HG02884 (cell line): ENCODE measurements at regions not wholly inside any gene's neighbourhood (a gene's known extent, or its start where the extent isn't known, plus 50 kb on each side); places are given as distances from the start of the nearest gene placed in this dataset.

Source experiments
- ATAC-seq: cut with Tn5 transposase; IDR thresholded peaks from one replicate; pipeline ENCODE4 v1.9.1; 2021; ENCODE audit warnings: mild to moderate bottlenecking, moderate library complexity; ENCODE audit not compliant: unreplicated experiment

DNA sequence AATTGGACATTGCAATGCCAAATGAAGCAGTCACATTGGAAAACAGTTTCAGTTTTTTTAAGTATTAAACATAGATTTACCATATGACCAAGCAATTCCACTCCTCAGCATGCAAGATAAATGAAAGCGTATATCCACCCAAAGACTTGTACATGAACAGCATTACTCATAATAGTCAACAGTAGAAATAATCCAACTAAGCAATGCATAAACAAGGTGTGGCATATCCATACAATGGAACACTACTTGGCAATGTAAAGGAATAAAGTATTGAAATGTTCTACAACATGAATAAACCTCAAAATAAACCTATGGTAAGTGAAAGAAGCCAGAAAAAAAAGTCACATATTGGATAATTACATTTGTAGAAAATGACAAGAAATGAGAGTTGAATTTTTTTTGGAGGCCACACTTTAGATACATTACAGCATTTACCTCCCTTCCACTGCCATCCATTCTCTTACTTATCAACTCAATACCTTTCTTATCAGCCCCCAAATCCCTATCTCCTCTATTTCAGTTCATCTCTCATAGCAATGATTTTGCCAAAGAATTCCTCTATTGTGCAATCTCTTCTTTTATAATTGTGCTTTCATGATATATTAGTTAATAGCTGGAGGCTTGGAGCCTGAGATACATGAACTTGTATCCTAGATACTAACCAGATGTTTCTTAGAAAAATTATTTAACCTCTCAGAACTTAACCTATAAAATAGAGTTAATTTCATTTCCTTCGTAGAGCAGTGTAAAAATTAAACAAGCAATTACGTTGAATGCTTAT lies 414.2 kb upstream of the C1orf87 start:
- no peak for ATAC-seq

DNA sequence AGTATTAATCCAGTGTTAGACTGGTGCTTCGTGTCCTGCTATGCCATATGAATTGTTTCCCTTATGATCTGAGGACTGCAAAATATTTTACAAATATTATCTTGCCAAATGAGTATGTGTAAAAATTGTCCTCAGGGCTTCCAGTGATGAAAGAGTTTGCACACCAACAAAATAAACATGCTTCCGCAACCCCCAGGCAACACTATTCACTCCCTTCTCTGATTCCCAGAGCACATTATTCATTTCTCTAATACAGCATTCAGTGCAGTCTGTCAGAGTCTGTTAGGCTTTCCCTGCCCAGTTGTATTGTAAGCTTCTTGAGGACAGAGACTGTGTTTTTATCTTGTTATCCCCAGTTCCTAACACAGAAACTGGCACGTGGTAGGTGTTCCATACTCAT lies 409.9 kb upstream of the C1orf87 start:
- no peak for ATAC-seq

DNA sequence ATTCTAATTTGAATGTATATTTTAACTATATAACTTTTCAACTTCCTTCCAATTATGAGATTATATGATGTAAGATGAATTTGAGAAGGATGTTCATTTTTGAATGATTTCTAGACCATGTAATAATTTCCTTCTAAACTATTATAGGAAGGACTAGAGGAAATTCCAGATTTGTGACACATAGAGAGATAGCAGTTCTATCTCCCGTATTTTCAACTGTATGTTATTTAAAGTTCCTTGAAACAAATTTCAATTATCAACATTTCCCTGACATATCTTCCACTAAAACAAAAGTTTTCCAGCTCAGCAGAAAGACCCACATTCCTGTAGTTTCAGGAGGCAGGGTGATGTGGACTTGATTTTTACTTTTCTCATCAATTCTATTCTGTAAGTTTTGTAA lies 396.7 kb upstream of the C1orf87 start:
- no peak for ATAC-seq

DNA sequence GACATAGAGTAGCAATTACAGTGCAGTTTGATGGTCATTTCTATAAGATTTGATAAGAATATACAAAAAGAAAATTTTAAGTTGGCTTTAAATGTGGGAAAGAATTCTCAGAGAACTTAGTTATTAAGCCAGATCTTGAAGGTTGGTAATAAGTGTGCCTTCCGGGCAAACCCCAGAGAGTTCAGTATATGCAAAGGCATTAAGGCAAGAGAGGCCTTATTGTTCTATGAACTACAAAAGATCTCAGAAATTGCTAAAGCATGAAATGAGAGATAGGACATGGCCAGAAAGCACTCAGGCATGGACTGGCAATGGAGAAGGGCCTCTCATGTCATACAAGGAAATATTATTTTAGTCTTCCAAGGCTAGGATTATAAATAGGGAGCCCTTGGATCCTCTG lies 390.2 kb upstream of the C1orf87 start:
- ATAC-seq, result no peak

DNA sequence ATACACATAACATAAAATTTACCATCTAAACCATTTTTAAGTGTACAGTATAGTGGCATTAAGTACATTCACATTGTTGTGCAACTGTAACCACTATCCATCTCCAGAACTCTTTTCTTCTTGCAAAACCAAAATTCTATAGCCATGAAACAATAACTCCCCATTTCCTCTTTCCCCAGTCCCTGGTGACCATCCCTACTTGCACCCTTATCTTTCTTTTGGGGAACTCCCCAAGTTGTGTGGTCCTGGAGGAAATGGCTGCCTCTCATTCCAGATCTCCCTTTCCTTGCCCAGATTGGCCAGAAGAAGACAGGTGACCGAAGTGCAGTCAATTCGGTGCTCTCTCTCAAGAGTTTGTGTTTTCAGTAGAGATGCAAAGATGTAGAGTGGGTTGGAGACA lies 389.6 kb upstream of the C1orf87 start:
- ATAC-seq, result no peak

DNA sequence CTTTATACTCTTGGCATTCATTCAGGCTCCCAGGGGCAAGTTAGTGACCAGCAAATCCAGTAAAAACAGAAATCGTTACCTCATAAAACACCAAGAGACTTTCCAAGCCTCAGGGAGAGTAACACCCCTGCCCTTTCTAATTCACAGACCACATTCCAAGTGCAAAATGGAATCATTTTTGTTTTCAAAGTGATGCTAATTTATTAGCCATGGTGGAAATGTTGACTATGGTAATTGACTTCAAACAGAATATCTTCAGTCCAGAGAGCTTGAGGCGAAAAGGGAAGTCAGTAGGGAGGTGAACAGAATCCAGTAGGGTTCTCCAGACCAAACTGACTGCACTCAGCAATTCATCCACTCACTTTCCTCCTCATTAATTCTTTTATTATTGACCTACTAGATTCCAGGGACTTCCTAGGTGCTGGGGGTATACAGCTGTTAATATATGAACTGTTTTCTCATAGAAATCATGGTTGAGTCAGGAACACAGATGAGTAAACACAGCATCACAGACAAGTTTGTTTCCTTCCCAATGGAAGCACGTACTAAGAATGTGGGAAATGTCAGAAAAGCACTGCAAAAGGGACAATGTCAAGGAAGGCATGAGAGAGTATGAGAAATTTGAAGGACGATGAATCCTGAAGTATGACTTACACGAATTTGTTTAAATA lies 388.5 kb upstream of the C1orf87 start:
- ATAC-seq, result no peak

DNA sequence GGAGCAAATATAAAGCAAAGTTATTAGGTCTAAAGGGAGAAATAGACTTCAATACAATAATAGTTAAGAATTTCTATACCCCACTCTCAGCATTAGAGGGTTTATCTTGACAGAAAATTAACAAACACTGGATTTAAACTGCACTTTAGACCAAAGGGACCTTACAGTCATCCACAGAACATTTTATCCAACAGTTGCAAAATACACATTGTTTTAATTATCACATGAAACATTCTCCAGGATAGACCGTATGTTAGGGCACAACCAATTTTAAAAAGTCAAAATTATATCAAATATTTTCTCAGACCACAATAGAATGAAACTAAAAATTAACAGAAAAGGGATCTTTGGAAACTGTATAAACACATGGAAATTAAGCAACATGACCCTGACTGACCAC lies 384.5 kb upstream of the C1orf87 start:
- ATAC-seq, result no peak

DNA sequence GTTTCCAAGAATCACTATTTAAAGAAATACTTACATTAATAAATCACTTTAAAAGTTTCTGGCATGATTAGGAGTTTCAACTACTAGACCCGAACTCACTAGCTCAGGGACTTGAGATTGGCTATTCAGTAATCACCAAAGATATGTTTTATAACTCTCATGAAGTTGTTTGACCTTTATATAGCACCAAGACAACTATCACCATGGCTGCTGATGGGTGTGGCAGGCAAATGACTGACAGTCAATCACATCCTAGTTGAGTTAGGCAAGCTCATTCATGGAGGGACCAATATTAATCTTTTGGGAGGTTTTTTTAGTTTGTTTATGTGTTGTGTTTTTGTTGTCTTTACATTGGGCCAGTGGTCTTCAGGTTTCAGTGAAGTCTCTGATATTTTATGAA lies 376.3 kb upstream of the C1orf87 start:
- no peak for ATAC-seq

DNA sequence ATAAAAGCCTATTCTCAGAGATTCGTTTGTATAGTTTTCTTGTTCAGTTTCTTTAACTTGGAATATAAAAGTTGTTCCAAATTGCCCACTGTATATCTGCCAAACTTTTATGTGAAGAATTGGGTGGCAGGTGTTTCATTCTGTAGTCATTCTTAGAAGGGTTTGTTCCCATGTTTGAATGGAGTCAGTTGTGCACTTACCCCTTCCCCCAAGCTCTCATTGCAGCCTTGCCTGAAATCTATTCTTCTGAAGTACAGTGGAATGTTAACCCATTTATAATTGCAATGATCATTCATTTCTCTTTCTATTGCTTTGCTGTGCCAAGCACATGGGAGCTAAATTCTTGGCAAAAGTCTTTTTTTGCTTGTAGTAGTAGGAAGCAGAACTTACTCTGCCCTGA lies 375.3 kb upstream of the C1orf87 start:
- ATAC-seq, result no peak

DNA sequence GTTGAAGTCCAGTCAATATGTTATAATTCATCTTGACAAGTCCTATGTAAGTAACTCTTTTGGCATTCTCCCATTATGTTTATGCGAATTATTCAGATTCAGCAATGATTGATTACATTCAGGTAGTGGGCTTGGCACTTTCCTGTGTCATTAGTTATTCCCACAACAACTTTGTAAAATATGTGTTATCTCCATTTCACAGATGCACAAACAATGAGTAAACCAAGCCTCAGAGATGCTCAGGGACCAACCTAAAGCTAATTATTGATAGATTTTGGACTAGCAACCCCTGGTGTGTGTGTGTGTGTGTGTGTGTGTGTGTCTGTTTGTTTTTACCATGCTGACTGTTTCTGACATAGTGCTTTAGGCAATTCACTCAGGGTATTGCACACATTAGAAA lies 371.1 kb upstream of the C1orf87 start:
- ATAC-seq, result no peak

DNA sequence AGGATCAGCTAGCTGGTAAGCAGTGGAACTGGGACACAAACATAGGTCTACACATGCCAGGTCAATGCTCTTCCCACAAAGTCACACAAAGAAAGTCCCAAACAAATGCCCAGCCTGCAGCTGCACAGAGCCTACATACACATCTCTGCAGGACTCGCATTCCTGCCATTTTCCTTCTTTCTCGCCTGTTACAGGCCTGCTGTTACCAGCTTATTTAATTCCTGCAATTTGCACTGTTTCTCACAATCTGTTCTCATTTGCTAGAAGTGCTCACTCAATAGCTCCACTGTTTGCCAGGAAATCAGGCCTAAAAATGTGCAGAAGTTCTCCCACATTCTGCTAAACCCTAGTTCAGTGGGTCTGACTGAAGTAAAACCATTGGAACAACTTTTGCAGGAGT lies 362.6 kb upstream of the C1orf87 start:
- no peak for ATAC-seq

DNA sequence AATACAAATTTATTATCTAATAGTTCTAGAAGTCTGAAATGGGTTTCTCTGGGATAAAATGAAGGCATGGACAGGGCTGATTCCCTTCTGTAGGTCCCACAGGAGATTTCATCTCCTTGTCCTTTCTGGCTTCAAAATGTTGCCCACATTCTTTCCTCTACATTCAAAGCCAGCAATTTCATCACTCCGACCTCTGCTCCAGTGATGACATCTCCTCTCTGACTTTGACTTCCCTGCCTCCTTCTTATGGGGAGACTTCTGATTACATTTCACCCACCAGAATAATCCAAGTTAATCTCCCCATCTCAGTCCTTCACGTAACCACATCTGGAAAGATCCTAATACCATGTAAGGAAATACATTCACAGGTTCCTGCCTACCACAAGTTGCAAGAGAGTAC lies 358.0 kb upstream of the C1orf87 start:
- ATAC-seq, result no peak

DNA sequence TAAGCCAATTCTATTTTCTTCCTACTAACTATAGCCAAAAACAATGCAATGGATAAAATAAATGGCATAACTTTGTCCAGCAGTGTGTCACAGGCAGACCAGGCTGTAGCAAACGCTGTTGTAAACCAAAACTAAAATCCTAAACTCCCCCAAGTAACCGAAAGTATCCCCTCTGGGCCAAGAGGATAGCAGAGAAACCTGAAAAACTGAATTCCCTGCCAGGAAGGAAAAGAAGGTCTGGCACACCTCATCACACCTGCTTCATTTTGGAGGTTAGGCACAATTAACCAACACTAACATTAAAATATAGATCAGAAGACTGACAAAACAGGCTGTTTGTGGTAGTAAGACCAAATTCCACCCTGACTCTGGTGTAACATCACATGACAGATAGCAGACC lies 356.8 kb upstream of the C1orf87 start:
- ATAC-seq, result no peak

DNA sequence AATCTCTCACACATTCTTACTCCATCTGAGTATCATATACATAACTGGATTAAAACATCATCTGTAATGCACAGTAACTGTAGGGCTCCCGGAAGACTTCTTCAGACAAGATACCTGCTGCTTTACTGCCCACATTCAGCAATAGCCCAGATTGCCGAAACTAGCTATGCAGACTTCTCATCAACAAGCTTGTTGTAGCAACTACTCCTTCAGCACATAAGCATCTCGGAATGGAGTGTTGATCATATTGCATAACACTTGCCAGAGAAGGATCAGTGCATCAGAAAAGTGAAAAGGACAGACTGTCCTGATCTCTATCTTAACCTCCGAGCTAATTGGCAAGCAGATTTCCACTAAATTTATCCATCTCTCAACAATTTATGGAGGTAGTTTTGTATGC lies 354.6 kb upstream of the C1orf87 start:
- ATAC-seq, result no peak

DNA sequence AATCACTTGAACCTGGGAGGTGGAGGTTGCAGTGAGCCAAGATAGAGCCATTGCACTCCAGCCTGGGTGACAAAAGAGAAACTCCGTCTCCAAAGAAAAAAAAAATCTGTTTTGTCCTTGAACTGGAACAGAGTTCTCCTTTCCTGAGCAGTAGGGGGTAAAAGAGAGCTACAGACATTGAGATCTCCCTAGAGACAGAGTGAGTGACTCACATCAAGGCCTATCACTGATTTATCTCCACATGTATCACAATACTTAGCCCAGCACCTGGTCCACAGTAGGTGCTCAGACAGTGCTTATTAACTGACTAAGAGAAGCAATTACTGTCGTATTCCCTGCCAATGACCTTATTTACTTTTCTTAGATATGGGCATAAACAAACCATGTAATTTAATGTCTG lies 354.1 kb upstream of the C1orf87 start:
- no peak for ATAC-seq

DNA sequence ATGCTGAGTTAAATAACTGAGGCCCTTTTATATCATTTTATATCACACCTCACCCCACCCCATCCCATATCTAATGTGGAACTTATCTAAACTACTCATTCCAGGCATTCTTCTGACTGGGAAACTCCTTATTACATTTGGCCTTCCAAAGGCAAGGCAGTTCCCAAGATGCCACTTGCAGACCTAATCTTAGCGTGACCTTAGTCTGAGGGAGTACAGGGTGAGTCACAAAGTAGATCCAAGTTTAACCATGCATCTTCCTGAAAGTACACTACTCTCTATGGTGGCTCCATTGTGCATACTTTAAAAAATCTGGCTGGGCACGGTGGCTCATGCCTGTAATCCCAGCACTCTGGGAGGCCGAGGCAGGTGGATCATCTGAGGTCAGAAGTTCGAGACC lies 353.6 kb upstream of the C1orf87 start:
- ATAC-seq, result no peak

DNA sequence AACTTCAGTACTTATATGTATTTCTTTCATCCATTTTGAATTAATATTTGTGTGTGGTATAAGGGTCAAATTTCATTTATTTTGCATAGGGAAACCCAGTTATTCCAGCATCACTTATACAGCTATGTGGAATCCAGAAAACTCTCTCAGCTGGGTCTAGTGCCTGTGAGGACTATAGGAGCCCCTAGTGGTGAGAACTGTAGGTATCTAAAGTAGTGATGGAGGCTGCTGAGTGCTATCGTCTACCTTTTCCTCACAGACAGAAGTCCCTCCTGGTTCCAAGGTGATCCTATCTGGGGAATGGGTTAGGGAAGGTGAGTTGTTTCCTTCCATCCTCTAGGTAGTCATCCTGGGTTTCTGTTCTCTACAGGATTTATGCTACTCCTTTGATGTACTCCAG lies 352.0 kb upstream of the C1orf87 start:
- no peak for ATAC-seq

DNA sequence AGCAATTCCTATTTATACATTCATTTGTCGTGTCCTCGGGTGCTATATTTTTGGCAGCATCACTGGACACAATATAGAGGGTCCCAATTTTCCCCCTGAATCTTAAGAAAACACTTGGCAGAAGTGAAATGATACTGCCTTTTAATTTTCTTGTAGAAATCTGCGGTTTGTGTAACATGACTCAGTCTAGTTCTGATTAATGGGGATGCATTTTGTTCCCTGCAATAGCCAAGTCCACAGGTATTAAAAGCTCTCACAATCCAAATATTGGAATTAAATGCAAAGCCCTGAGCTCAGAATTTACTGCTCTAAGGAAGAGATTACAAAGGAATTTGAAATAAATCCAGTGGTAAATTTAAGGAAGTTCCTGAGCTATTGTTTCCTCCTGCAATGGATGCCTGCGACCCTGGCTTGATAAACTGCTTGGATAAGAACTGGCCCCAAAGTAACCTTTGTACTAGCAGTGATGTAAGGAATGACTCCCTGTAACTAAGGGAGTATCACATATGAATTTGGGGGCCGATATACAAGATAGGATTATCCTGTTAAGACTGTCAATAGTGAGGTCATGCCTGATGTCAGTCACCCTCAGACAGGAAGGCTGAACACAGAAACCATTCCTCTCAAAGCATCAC lies 349.7 kb upstream of the C1orf87 start:
- no peak for ATAC-seq

DNA sequence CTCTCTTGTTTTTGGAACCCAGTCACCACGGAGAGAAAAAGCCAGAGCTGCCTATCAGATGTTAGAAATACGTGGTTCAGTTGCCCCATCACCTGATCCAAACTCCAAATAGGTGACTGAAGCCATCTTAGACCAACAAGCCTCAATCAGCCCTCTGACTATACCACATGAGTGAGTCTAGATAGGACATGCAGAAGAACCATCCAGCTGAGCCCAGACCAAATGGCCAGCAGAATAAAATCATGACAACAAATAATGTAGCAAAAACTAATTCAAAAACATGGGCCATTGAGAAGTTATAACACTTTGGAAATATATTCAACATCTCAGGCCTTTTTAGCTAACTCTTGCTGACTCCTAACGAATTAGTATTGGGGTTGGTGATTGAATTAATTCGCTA lies 348.4 kb upstream of the C1orf87 start:
- ATAC-seq, result no peak

DNA sequence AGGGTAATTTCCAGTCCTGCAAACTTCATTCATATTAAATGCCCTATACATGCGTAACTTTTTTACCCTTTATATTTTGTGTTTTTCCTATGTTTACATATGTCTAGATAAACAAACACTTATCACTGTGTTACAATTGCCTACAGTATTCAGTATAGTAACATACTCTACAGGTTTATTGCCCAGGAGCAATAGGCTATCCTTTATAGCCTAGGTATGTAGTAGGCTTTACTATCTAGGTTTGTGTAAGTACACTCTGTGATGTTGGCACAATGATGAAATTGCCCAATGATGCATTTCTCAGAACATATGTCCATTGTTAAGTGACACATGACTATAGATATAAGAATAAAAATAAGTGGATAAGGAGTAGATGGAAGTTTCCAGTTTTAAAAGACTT lies 345.5 kb upstream of the C1orf87 start:
- ATAC-seq, result no peak

DNA sequence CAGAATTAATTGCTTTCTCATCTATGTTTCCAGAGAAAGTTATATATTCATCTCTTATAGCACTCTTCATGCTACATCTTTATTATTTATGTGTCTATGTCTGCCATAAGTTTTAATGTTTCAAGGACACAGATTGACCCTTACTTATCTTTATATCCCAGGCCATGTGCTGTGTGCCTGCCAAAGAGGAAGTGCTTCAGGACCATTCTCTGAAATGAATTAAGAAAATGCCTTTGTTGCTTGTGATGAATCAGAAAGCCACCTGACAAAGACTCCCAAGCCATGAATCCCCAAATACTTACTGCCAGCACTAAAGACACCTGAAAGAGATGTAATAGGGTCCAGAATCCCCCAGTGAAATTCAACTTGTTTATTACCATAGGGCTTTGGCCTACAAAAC lies 342.1 kb upstream of the C1orf87 start:
- no peak for ATAC-seq

DNA sequence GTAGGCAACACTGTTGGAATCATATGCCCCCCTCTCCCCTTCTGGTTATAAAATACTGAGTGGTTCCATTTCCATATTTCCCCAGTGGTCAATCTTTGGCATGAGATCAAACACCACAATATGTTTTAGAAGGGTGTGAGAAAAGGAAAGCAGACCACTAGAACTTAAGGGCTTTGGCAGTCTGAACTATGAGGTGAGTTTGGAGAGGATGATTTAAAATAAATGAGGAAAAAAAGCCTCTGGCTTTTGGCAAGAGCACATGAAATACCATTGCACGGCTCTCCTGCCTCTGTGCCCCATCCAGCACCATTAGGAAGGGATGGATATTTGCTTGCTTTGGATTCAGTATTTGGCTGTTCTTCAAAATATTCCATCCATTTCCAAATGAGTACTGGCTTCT lies 339.5 kb upstream of the C1orf87 start:
- no peak for ATAC-seq
